ENCODE measurements at regions not wholly inside any gene's neighbourhood (a gene's known extent, or its start where the extent isn't known, plus 50 kb on each side); places are given as distances from the start of the nearest gene placed in this dataset.

GRCh38 chr4:170589597-170590191 lies 499.9 kb upstream of the AADAT start:
- H3K4me2 ChIP-seq (replicated peaks; ENCODE audit: low read depth, low read length, poor library complexity, severe bottlenecking), result no peak overlapping the region
- POLR2A ChIA-PET, result no interaction called here
- H3K4me3 ChIP-seq (ENCODE audit: control extremely low read depth in 1 of 5, extremely low read depth in 1 of 5, insufficient read depth in 1 of 5, low read depth in 2 of 5, low read length in 4 of 5), result no peak overlapping the region
- intact Hi-C loops (cut with micrococcal nuclease), result no loop called here
- no peaks in the 10 kb centered on the region for H3K79me2 ChIP-seq (ENCODE audit: control insufficient read depth, insufficient read depth, low read length)
- DNase-seq (no peak), ATAC-seq (ENCODE audit: low read depth) (no peak)
- CTCF ChIA-PET, result no interaction called here
- Mint-ChIP-seq H3K27ac (no peak overlapping the region), H3K4me1 (no peaks in the 10 kb centered on the region), H3K4me3 (no peak overlapping the region), H3K9me3 (ENCODE audit: insufficient read depth) (no peaks in the 10 kb centered on the region), H3K27me3 (no peaks in the 10 kb centered on the region)
- no peaks in the 10 kb centered on the region for H3K36me3 ChIP-seq (replicated peaks in 1 of 2; ENCODE audit: control extremely low read depth in 1 of 2, control insufficient read depth in 1 of 2, extremely low read depth in 1 of 2, insufficient read depth in 2 of 2, low read length in 1 of 2)
- TF ChIP-seq CTCF (IDR thresholded peaks at IDR 0.05) (no peak), EZH2 (IDR thresholded peaks at IDR 0.05; ENCODE audit: borderline replicate concordance, insufficient read depth, low read depth, low read length, poor library complexity, severe bottlenecking) (no peak)
- no peaks in the 10 kb centered on the region for H3K9me3 ChIP-seq (ENCODE audit: control extremely low read depth in 1 of 3, control insufficient read depth in 2 of 3, insufficient read depth in 1 of 3, low read length in 2 of 3)
- no peaks in the 10 kb centered on the region for H4K20me1 ChIP-seq (ENCODE audit: control insufficient read depth, insufficient read depth, low read length, poor library complexity, severe bottlenecking)
- H3K9ac ChIP-seq (ENCODE audit: low read length), result no peak overlapping the region
- no peaks in the 10 kb centered on the region for H3K4me1 ChIP-seq (ENCODE audit: control insufficient read depth in 2 of 2, insufficient read depth in 2 of 2, low read length in 2 of 2)
- H3K27ac ChIP-seq (ENCODE audit: low read length in 2 of 2), result no peak overlapping the region
- no peaks in the 10 kb centered on the region for H3K27me3 ChIP-seq (replicated peaks in 1 of 4; ENCODE audit: control extremely low read depth in 1 of 4, control insufficient read depth in 3 of 4, insufficient read depth in 4 of 4, low read length in 3 of 4)
- no CpG with 5 or more reads among the region's 3 CpGs for WGBS (ENCODE audit: insufficient coverage)
- no peak overlapping the region for H2AFZ ChIP-seq (ENCODE audit: insufficient read depth, low read depth, low read length, poor library complexity, severe bottlenecking)

GRCh38 chr4:170581969-170582368 lies 492.2 kb upstream of the AADAT start:
- ATAC-seq (ENCODE audit: low read depth), result no peak
- Mint-ChIP-seq H3K4me3 (no peak overlapping the region), H3K9me3 (ENCODE audit: insufficient read depth) (peaks cover 4% of the 10 kb centered on the region), H3K27ac (no peak overlapping the region), H3K4me1 (no peaks in the 10 kb centered on the region), H3K27me3 (no peaks in the 10 kb centered on the region)
- Histone ChIP-seq H3K9me3 (ENCODE audit: control extremely low read depth in 1 of 3, control insufficient read depth in 2 of 3, insufficient read depth in 1 of 3, low read length in 2 of 3) (no peaks in the 10 kb centered on the region), H3K27ac (ENCODE audit: low read length in 2 of 2) (no peak overlapping the region), H3K36me3 (replicated peaks in 1 of 2; ENCODE audit: control extremely low read depth in 1 of 2, control insufficient read depth in 1 of 2, extremely low read depth in 1 of 2, insufficient read depth in 2 of 2, low read length in 1 of 2) (no peaks in the 10 kb centered on the region), H4K20me1 (ENCODE audit: control insufficient read depth, insufficient read depth, low read length, poor library complexity, severe bottlenecking) (no peaks in the 10 kb centered on the region), H3K79me2 (ENCODE audit: control insufficient read depth, insufficient read depth, low read length) (no peaks in the 10 kb centered on the region), H3K4me3 (ENCODE audit: control extremely low read depth in 1 of 5, extremely low read depth in 1 of 5, insufficient read depth in 1 of 5, low read depth in 2 of 5, low read length in 4 of 5) (no peak overlapping the region), H3K9ac (ENCODE audit: low read length) (no peak overlapping the region), H2AFZ (ENCODE audit: insufficient read depth, low read depth, low read length, poor library complexity, severe bottlenecking) (no peak overlapping the region), H3K4me1 (ENCODE audit: control insufficient read depth in 2 of 2, insufficient read depth in 2 of 2, low read length in 2 of 2) (no peaks in the 10 kb centered on the region), H3K4me2 (replicated peaks; ENCODE audit: low read depth, low read length, poor library complexity, severe bottlenecking) (no peak overlapping the region), H3K27me3 (replicated peaks in 1 of 4; ENCODE audit: control extremely low read depth in 1 of 4, control insufficient read depth in 3 of 4, insufficient read depth in 4 of 4, low read length in 3 of 4) (no peaks in the 10 kb centered on the region)
- POLR2A ChIA-PET, result no interaction called here
- intact Hi-C loops (cut with micrococcal nuclease), result no loop called here
- no peak for DNase-seq
- WGBS (ENCODE audit: insufficient coverage), result no CpG with 5 or more reads among the region's 5 CpGs
- CTCF ChIA-PET, result no interaction called here
- TF ChIP-seq EZH2 (IDR thresholded peaks at IDR 0.05; ENCODE audit: borderline replicate concordance, insufficient read depth, low read depth, low read length, poor library complexity, severe bottlenecking) (no peak), CTCF (IDR thresholded peaks at IDR 0.05) (no peak)
